Endodermal cell (in vitro differentiated cells): ENCODE measurements at regions not wholly inside any gene's neighbourhood (a gene's known extent, or its start where the extent isn't known, plus 50 kb on each side); places are given as distances from the start of the nearest gene placed in this dataset.

Experiments
- DNase-seq: peaks from one replicate; pipeline ENCODE4 v3.0.0-alpha.2; 2017
- H3K27ac ChIP-seq: 2 replicates; pipeline ENCODE4 v1.5.1; 2013; ENCODE audit warnings: mild to moderate bottlenecking, low read depth, low read length, moderate library complexity
- H3K27me3 ChIP-seq: 2 replicates; pipeline ENCODE4 v1.6.1; 2013; ENCODE audit warnings: mild to moderate bottlenecking, low read length, moderate library complexity; ENCODE audit not compliant: insufficient read depth, control insufficient read depth, poor library complexity, severe bottlenecking
- H3K36me3 ChIP-seq: 2 replicates; pipeline ENCODE4 v1.7.0; 2013; ENCODE audit warnings: mild to moderate bottlenecking, low read length, moderate library complexity; ENCODE audit not compliant: control insufficient read depth, insufficient read depth
- H3K4me1 ChIP-seq: one replicate; pipeline ENCODE4 v1.7.0; 2013; ENCODE audit warnings: low read length; ENCODE audit not compliant: control insufficient read depth, insufficient read depth
- H3K4me3 ChIP-seq: 2 replicates; pipeline ENCODE4 v1.5.1; 2013; ENCODE audit warnings: mild to moderate bottlenecking, low read length, moderate library complexity
- H3K9ac ChIP-seq: 2 replicates; pipeline ENCODE4 v1.6.1; 2013; ENCODE audit warnings: mild to moderate bottlenecking, low read length, moderate library complexity; ENCODE audit not compliant: poor library complexity, severe bottlenecking; ENCODE audit errors: extremely low read depth
- H3K9me3 ChIP-seq: 2 replicates; pipeline ENCODE4 v1.6.1; 2013; ENCODE audit warnings: mild to moderate bottlenecking, low read length, moderate library complexity; ENCODE audit not compliant: control insufficient read depth
- H3K27ac Mint-ChIP-seq: 2 replicates; pipeline ENCODE4 v1.8.0; 2020; ENCODE audit warnings: mixed read lengths
- H3K27me3 Mint-ChIP-seq: 2 replicates; pipeline ENCODE4 v1.8.0; 2021; ENCODE audit warnings: mild to moderate bottlenecking, mixed read lengths; ENCODE audit not compliant: insufficient read depth
- H3K36me3 Mint-ChIP-seq: 2 replicates; pipeline ENCODE4 v1.8.0; 2020; ENCODE audit warnings: low read depth, mixed read lengths
- H3K4me1 Mint-ChIP-seq: 2 replicates; pipeline ENCODE4 v1.8.0; 2020; ENCODE audit warnings: mixed read lengths
- H3K4me3 Mint-ChIP-seq: 2 replicates; pipeline ENCODE4 v1.8.0; 2020; ENCODE audit warnings: mild to moderate bottlenecking, moderate library complexity, mixed read lengths
- H3K9me3 Mint-ChIP-seq: 2 replicates; pipeline ENCODE4 v1.8.0; 2020; ENCODE audit warnings: mild to moderate bottlenecking, mixed read lengths
- CTCF ChIP-seq: fragments of 200-600 bp; sonication (generic); conservative IDR thresholded peaks from 2 replicates; pipeline ENCODE4 v1.5.0; 2021; ENCODE audit warnings: antibody characterized with exemption, mild to moderate bottlenecking
- WGBS, 2 experiments: methylation state at CpG; one replicate each; pipeline versions ENCODE4 v1.1.5 to v1.1.7; 2013; ENCODE audit warnings: missing lambda C conversion rate in 2 of 2, mixed read lengths in 1 of 2; ENCODE audit not compliant: insufficient coverage in 1 of 2, insufficient read length in 1 of 2; 5-methylcytosine and 5-hydroxymethylcytosine counted together

- Histone ChIP-seq H3K4me1 (no peaks in the 10 kb centered on the region), H3K9ac (no peak overlapping the region), H3K4me3 (no peak overlapping the region), H3K9me3 (peaks cover 16% of the 10 kb centered on the region), H3K27ac (no peak overlapping the region), H3K27me3 (no peaks in the 10 kb centered on the region), H3K36me3 (no peaks in the 10 kb centered on the region)
- TF ChIP-seq CTCF = no peak
- H3K4me1 Mint-ChIP-seq = peaks cover 6% of the 10 kb centered on the region
- H3K36me3 Mint-ChIP-seq = no peaks in the 10 kb centered on the region
- no peak overlapping the region for H3K27ac Mint-ChIP-seq
- 89 to 100% methylated on average over 1 of the region's 1 CpG for WGBS, 2 experiments
- H3K27me3 Mint-ChIP-seq = peaks cover 6% of the 10 kb centered on the region
- H3K9me3 Mint-ChIP-seq = peaks cover 46% of the 10 kb centered on the region
- no peak overlapping the region for H3K4me3 Mint-ChIP-seq
- no peak for DNase-seq
Measured at GRCh38 chr7:45506059-45506458, 68.1 kb upstream of the ADCY1 start.

- no peaks in the 10 kb centered on the region for H3K27me3 ChIP-seq
- Mint-ChIP-seq H3K27me3 (peaks cover 6% of the 10 kb centered on the region), H3K36me3 (no peaks in the 10 kb centered on the region), H3K4me3 (no peak overlapping the region), H3K27ac (no peak overlapping the region), H3K4me1 (peaks cover 17% of the 10 kb centered on the region), H3K9me3 (peaks cover 36% of the 10 kb centered on the region)
- H3K27ac ChIP-seq = no peak overlapping the region
- H3K36me3 ChIP-seq = no peaks in the 10 kb centered on the region
- H3K9ac ChIP-seq = no peak overlapping the region
- H3K4me3 ChIP-seq = no peak overlapping the region
- no peaks in the 10 kb centered on the region for H3K4me1 ChIP-seq
- TF ChIP-seq CTCF = no peak
- 83 to 96% methylated on average over 1 to 2 of the region's 2 CpGs for WGBS, 2 experiments
- no peak for DNase-seq
- H3K9me3 ChIP-seq = peaks cover 10% of the 10 kb centered on the region
Measured at GRCh38 chr7:45509222-45509621, 64.9 kb upstream of the ADCY1 start.

- no peaks in the 10 kb centered on the region for H3K36me3 Mint-ChIP-seq
- no peak overlapping the region for H3K27ac Mint-ChIP-seq
- no peak overlapping the region for H3K27ac ChIP-seq
- H3K27me3 Mint-ChIP-seq = no peaks in the 10 kb centered on the region
- H3K36me3 ChIP-seq = no peaks in the 10 kb centered on the region
- no peak overlapping the region for H3K4me3 Mint-ChIP-seq
- H3K27me3 ChIP-seq = no peaks in the 10 kb centered on the region
- no peak for TF ChIP-seq CTCF
- H3K9ac ChIP-seq = no peak overlapping the region
- H3K4me3 ChIP-seq = no peak overlapping the region
- H3K9me3 ChIP-seq = no peaks in the 10 kb centered on the region
- H3K4me1 Mint-ChIP-seq = peaks cover 22% of the 10 kb centered on the region
- H3K9me3 Mint-ChIP-seq = peaks cover 12% of the 10 kb centered on the region
- DNase-seq = no peak
- H3K4me1 ChIP-seq = no peaks in the 10 kb centered on the region
- 91 to 100% methylated on average over 1 to 7 of the region's 7 CpGs for WGBS, 2 experiments
Measured at GRCh38 chr7:45511721-45512597, 62.2 kb upstream of the ADCY1 start.
